Adrenal gland (tissue), 5 donors: ENCODE measurements at regions not wholly inside any gene's neighbourhood (a gene's known extent, or its start where the extent isn't known, plus 50 kb on each side); places are given as distances from the start of the nearest gene placed in this dataset.
"Not testable (repeated sequence)": the region's sequence is repeated elsewhere in the genome, so short reads cannot be mapped to it uniquely, and the experiment has no call there.

ENCODE experiments used
- CTCF ChIP-seq, 6 experiments: fragments of 450-650 bp in 4 of 6; fragments of 200-600 bp in 2 of 6; sonication (generic) in 1 of 6; IDR thresholded peaks; 1 replicate in 5 of 6; 2 replicates in 1 of 6; pipeline versions ENCODE4 v1.5.1 to v1.8.0; 2016 to 2021; ENCODE audit warnings: antibody characterized with exemption in 6 of 6, mild to moderate bottlenecking in 2 of 6, moderate library complexity in 1 of 6
- POLR2A ChIP-seq, 2 donors: fragments of 450-650 bp; IDR thresholded peaks; one replicate each; pipeline ENCODE4 v1.6.1; 2017; ENCODE audit warnings: antibody characterized with exemption in 2 of 2, mild to moderate bottlenecking in 2 of 2, moderate library complexity in 1 of 2
- donor health status: DM: no; HTN: no; CAD: no.

GRCh38 chr20:30386099-30386498, 871.4 kb upstream of the DEFB115 start:
- TF ChIP-seq CTCF, POLR2A (IDR thresholded peaks at IDR 0.05): not testable (repeated sequence)
